IPS-NIHi7 (cell line): ENCODE measurements at regions not wholly inside any gene's neighbourhood (a gene's known extent, or its start where the extent isn't known, plus 50 kb on each side); places are given as distances from the start of the nearest gene placed in this dataset.

Source experiments
- DNase-seq: peaks from one replicate; pipeline ENCODE4 v3.0.0; 2012; ENCODE audit warnings: mixed read lengths; ENCODE audit errors: extremely low spot score

- no peak for DNase-seq
Measured at GRCh38 chr14:104423701-104424405, 155.7 kb upstream of the C14orf180 start.

GRCh38 chr14:104424406-104425072, 155.0 kb upstream of the C14orf180 start:
- peak; percentile 12 for DNase-seq

GRCh38 chr14:104425171-104425681, 154.3 kb upstream of the C14orf180 start:
- peak; percentile 8 for DNase-seq

GRCh38 chr14:104425763-104426646, 153.6 kb upstream of the C14orf180 start:
- no peak for DNase-seq

- no peak for DNase-seq
Measured at GRCh38 chr14:104427131-104427851, 152.3 kb upstream of the C14orf180 start.

GRCh38 chr14:104428333-104428851, 151.2 kb upstream of the C14orf180 start:
- DNase-seq = peak; percentile 8

- no peak for DNase-seq
Measured at GRCh38 chr14:104428860-104429259, 150.7 kb upstream of the C14orf180 start.

- DNase-seq = no peak
Measured at GRCh38 chr14:104429291-104429861, 150.2 kb upstream of the C14orf180 start.

- DNase-seq = no peak
Measured at GRCh38 chr14:104431351-104431928, 148.1 kb upstream of the C14orf180 start.

GRCh38 chr14:104431929-104432541, 147.5 kb upstream of the C14orf180 start:
- no peak for DNase-seq

GRCh38 chr14:104432611-104433231, 146.8 kb upstream of the C14orf180 start:
- no peak for DNase-seq

GRCh38 chr14:104433401-104434213, 146.0 kb upstream of the C14orf180 start:
- DNase-seq = no peak

GRCh38 chr14:104434214-104435076, 145.1 kb upstream of the C14orf180 start:
- DNase-seq = no peak

GRCh38 chr14:104435147-104436046, 144.2 kb upstream of the C14orf180 start:
- no peak for DNase-seq

GRCh38 chr14:104436047-104436591, 143.4 kb upstream of the C14orf180 start:
- peak; percentile 73 for DNase-seq
